GM12878 (cell line): ENCODE measurements at regions not wholly inside any gene's neighbourhood (a gene's known extent, or its start where the extent isn't known, plus 50 kb on each side); places are given as distances from the start of the nearest gene placed in this dataset.

Experiments used
- CHD2 ChIP-seq: IDR thresholded peaks from 2 replicates; pipeline ENCODE4 v1.6.1; 2011; ENCODE audit warnings: low read depth, low read length, improper control_type of control experiment, borderline replicate concordance
- IKZF1 ChIP-seq: fragments of 450-650 bp; conservative IDR thresholded peaks from 2 replicates; pipeline ENCODE4 v1.6.1; 2017; ENCODE audit warnings: antibody characterized with exemption, mild to moderate bottlenecking
- JUND ChIP-seq: IDR thresholded peaks from 2 replicates; pipeline ENCODE4 v1.6.1; 2012; ENCODE audit warnings: low read depth, mild to moderate bottlenecking, low read length, improper control_type of control experiment, moderate library complexity
- RB1 ChIP-seq: fragments of 450-650 bp; formaldehyde crosslinking; IDR thresholded peaks from 2 replicates; pipeline ENCODE4 v1.6.1; 2017; ENCODE audit warnings: mild to moderate bottlenecking, borderline replicate concordance
- SIX5 ChIP-seq: IDR thresholded peaks from 2 replicates; pipeline ENCODE4 v1.6.1; 2011; ENCODE audit warnings: mild to moderate bottlenecking, low read depth, low read length, moderate library complexity; ENCODE audit not compliant: severe bottlenecking
- SMC3 ChIP-seq: IDR thresholded peaks from 2 replicates; pipeline ENCODE4 v1.6.1; 2011; ENCODE audit warnings: low read length, improper control_type of control experiment, borderline replicate concordance
- USF2 ChIP-seq: IDR thresholded peaks from 2 replicates; pipeline ENCODE4 v1.6.1; 2011; ENCODE audit warnings: low read depth, low read length, improper control_type of control experiment, borderline replicate concordance
- ZNF217 ChIP-seq: fragments of 450-650 bp; IDR thresholded peaks from 2 replicates; pipeline ENCODE4 v1.6.1; 2017; ENCODE audit warnings: antibody characterized with exemption, mild to moderate bottlenecking
- TF ChIP-seq, protein P1 (sequence below): fragments of 450-650 bp; IDR thresholded peaks from 2 replicates; pipeline ENCODE4 v1.6.1; 2018; ENCODE audit warnings: mild to moderate bottlenecking, low read depth, moderate library complexity; ENCODE audit not compliant: partially characterized antibody
- TF ChIP-seq, protein P2 (sequence below): fragments of 450-650 bp; IDR thresholded peaks from 2 replicates; pipeline ENCODE4 v1.6.1; 2017; ENCODE audit warnings: low read depth, mild to moderate bottlenecking, moderate library complexity
- TF ChIP-seq, protein P3 (sequence below): IDR thresholded peaks from 2 replicates; pipeline ENCODE4 v1.6.1; 2011; ENCODE audit warnings: mild to moderate bottlenecking, low read depth, low read length, moderate library complexity; ENCODE audit not compliant: insufficient replicate concordance

- TF ChIP-seq SIX5 (no peak), RB1 (no peak), USF2 (no peak), IKZF1 (no peak), ZNF217 (no peak), JUND (no peak), CHD2 (no peak), SMC3 (no peak)
- TF ChIP-seq, protein P1, sequence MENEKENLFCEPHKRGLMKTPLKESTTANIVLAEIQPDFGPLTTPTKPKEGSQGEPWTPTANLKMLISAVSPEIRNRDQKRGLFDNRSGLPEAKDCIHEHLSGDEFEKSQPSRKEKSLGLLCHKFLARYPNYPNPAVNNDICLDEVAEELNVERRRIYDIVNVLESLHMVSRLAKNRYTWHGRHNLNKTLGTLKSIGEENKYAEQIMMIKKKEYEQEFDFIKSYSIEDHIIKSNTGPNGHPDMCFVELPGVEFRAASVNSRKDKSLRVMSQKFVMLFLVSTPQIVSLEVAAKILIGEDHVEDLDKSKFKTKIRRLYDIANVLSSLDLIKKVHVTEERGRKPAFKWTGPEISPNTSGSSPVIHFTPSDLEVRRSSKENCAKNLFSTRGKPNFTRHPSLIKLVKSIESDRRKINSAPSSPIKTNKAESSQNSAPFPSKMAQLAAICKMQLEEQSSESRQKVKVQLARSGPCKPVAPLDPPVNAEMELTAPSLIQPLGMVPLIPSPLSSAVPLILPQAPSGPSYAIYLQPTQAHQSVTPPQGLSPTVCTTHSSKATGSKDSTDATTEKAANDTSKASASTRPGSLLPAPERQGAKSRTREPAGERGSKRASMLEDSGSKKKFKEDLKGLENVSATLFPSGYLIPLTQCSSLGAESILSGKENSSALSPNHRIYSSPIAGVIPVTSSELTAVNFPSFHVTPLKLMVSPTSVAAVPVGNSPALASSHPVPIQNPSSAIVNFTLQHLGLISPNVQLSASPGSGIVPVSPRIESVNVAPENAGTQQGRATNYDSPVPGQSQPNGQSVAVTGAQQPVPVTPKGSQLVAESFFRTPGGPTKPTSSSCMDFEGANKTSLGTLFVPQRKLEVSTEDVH: no peak
- TF ChIP-seq, protein P2, sequence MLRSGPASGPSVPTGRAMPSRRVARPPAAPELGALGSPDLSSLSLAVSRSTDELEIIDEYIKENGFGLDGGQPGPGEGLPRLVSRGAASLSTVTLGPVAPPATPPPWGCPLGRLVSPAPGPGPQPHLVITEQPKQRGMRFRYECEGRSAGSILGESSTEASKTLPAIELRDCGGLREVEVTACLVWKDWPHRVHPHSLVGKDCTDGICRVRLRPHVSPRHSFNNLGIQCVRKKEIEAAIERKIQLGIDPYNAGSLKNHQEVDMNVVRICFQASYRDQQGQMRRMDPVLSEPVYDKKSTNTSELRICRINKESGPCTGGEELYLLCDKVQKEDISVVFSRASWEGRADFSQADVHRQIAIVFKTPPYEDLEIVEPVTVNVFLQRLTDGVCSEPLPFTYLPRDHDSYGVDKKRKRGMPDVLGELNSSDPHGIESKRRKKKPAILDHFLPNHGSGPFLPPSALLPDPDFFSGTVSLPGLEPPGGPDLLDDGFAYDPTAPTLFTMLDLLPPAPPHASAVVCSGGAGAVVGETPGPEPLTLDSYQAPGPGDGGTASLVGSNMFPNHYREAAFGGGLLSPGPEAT: no peak
- TF ChIP-seq, protein P3, sequence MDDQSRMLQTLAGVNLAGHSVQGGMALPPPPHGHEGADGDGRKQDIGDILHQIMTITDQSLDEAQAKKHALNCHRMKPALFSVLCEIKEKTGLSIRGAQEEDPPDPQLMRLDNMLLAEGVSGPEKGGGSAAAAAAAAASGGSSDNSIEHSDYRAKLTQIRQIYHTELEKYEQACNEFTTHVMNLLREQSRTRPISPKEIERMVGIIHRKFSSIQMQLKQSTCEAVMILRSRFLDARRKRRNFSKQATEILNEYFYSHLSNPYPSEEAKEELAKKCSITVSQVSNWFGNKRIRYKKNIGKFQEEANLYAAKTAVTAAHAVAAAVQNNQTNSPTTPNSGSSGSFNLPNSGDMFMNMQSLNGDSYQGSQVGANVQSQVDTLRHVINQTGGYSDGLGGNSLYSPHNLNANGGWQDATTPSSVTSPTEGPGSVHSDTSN: no peak
These were observed 345.3 kb upstream of the CDH20 start (continued) for GRCh38 chr18:60987963-60988362.
